ENCODE measurements at regions not wholly inside any gene's neighbourhood (a gene's known extent, or its start where the extent isn't known, plus 50 kb on each side); places are given as distances from the start of the nearest gene placed in this dataset.

DNA sequence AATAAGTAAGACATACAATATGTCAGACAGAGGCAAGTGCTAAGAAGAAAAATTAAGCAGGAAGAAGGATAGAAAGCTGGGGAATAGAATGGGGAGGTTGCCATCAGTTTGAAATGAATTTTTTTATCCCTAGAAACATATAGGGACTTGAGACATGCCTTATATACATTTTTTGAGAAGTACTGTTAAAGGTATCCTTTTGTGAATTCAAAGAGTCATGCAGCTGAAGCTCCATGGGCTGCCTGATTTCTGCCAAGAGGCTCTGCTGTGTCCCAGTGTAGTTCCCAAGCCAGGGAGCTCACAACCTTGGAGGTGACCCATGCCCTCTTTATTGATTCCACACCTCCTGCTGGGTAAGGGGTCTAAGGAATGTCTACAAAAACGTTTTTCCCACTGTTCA is 564.6 kb upstream of the DIPK2B start:
- H3K27ac ChIP-seq (ENCODE audit: extremely low read depth, low read depth, low read length): no peak overlapping the region
- H3K9ac ChIP-seq (ENCODE audit: insufficient read depth in 1 of 2, low read depth in 2 of 2, low read length in 2 of 2): no peak overlapping the region
- ATAC-seq (no peak), FAIRE-seq (no peak), DNase-seq (ENCODE audit: extremely low read depth in 1 of 4, low spot score in 3 of 4) (no peak)
- no peaks in the 10 kb centered on the region for H3K9me1 ChIP-seq (ENCODE audit: control insufficient read depth, insufficient read depth, low read length)
- no peaks in the 10 kb centered on the region for H3K27me3 ChIP-seq (ENCODE audit: control insufficient read depth in 2 of 2, insufficient read depth in 2 of 2, low read length in 2 of 2)
- H3K4me1 ChIP-seq (replicated peaks in 1 of 2; ENCODE audit: control insufficient read depth in 2 of 2, insufficient read depth in 2 of 2, low read length in 2 of 2): no peaks in the 10 kb centered on the region
- peaks cover 26% of the 10 kb centered on the region for H3K79me2 ChIP-seq (ENCODE audit: control insufficient read depth, insufficient read depth, low read length)
- no peaks in the 10 kb centered on the region for H3K36me3 ChIP-seq (ENCODE audit: control insufficient read depth, insufficient read depth, low read length)
- H3K4me3 ChIP-seq: no peak overlapping the region
- BruUV-seq (replicated peaks): no TSS peak
- no peak overlapping the region for H2AFZ ChIP-seq (ENCODE audit: low read depth, low read length)
- no peaks in the 10 kb centered on the region for H3K9me3 ChIP-seq (replicated peaks; ENCODE audit: control insufficient read depth, insufficient read depth, low read depth, low read length)
- in situ Hi-C loops (cut with MboI) (no loop called here), intact Hi-C loops (cut with micrococcal nuclease) (no loop called here)
- H3K4me2 ChIP-seq (ENCODE audit: insufficient read depth, low read length): no peak overlapping the region
- no peaks in the 10 kb centered on the region for H4K20me1 ChIP-seq (replicated peaks; ENCODE audit: control insufficient read depth, insufficient read depth, low read length)
- TF ChIP-seq SLC30A9 (CRISPR knock-in tag; IDR thresholded peaks at IDR 0.05): no peak
- TF ChIP-seq, protein P1, sequence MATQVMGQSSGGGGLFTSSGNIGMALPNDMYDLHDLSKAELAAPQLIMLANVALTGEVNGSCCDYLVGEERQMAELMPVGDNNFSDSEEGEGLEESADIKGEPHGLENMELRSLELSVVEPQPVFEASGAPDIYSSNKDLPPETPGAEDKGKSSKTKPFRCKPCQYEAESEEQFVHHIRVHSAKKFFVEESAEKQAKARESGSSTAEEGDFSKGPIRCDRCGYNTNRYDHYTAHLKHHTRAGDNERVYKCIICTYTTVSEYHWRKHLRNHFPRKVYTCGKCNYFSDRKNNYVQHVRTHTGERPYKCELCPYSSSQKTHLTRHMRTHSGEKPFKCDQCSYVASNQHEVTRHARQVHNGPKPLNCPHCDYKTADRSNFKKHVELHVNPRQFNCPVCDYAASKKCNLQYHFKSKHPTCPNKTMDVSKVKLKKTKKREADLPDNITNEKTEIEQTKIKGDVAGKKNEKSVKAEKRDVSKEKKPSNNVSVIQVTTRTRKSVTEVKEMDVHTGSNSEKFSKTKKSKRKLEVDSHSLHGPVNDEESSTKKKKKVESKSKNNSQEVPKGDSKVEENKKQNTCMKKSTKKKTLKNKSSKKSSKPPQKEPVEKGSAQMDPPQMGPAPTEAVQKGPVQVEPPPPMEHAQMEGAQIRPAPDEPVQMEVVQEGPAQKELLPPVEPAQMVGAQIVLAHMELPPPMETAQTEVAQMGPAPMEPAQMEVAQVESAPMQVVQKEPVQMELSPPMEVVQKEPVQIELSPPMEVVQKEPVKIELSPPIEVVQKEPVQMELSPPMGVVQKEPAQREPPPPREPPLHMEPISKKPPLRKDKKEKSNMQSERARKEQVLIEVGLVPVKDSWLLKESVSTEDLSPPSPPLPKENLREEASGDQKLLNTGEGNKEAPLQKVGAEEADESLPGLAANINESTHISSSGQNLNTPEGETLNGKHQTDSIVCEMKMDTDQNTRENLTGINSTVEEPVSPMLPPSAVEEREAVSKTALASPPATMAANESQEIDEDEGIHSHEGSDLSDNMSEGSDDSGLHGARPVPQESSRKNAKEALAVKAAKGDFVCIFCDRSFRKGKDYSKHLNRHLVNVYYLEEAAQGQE (IDR thresholded peaks at IDR 0.05; ENCODE audit: borderline replicate concordance): no peak
- TF ChIP-seq, protein P1 (CRISPR knock-in tag; IDR thresholded peaks at IDR 0.05; ENCODE audit: low read depth): no peak
- TF ChIP-seq LEF1 (IDR thresholded peaks at IDR 0.05): no peak
- POLR2A ChIA-PET: interaction anchor here (1.4 kb wide), 1 partner anchor 10 kb away, joined by 6 read pairs; no protein-coding TSS in a partner anchor
- WGBS (ENCODE audit: insufficient coverage, low coverage, missing lambda C conversion rate): 0% methylated on average over 1 of the region's 1 CpG
- CTCF ChIA-PET (ENCODE audit: low intra/inter-chr PET ratio): no interaction called here
